Colonic mucosa (tissue), 4 donors: ENCODE measurements at regions not wholly inside any gene's neighbourhood (a gene's known extent, or its start where the extent isn't known, plus 50 kb on each side); places are given as distances from the start of the nearest gene placed in this dataset.

Source experiments
- DNase-seq: peaks from one replicate; pipeline ENCODE4 v3.0.0-alpha.2; 2020
- H3K27ac ChIP-seq: fragments of 200-600 bp; one replicate; pipeline ENCODE4 v1.8.0; 2021
- H3K27me3 ChIP-seq: fragments of 200-600 bp; one replicate; pipeline ENCODE4 v1.8.0; 2021
- H3K36me3 ChIP-seq: fragments of 200-600 bp; one replicate; pipeline ENCODE4 v1.8.0; 2021
- H3K4me1 ChIP-seq: fragments of 200-600 bp; one replicate; pipeline ENCODE4 v1.8.0; 2021; ENCODE audit warnings: mild to moderate bottlenecking
- H3K4me3 ChIP-seq: fragments of 200-600 bp; one replicate; pipeline ENCODE4 v1.8.0; 2021
- H3K9ac ChIP-seq, 2 donors: one replicate each; pipeline ENCODE4 v1.7.0; 2013; ENCODE audit warnings: control low read depth in 2 of 2, low read depth in 2 of 2, low read length in 2 of 2
- H3K9me3 ChIP-seq: fragments of 200-600 bp; one replicate; pipeline ENCODE4 v1.8.0; 2021
- intact Hi-C: fragments of 100-400 bp; cut with DNase I; formaldehyde crosslinking; loops from one replicate; pipeline ENCODE4 v1.14.1; 2022
- TF ChIP-seq, protein P1 (sequence below): fragments of 200-600 bp; IDR thresholded peaks from one replicate; pipeline ENCODE4 v1.8.0; 2022; ENCODE audit warnings: antibody characterized with exemption, mild to moderate bottlenecking
- donor health status: healthy.
- donor health status: DM: no; HTN: no; CAD: no.
- donor health status: DM: no; HTN: no; CAD: no.

DNA sequence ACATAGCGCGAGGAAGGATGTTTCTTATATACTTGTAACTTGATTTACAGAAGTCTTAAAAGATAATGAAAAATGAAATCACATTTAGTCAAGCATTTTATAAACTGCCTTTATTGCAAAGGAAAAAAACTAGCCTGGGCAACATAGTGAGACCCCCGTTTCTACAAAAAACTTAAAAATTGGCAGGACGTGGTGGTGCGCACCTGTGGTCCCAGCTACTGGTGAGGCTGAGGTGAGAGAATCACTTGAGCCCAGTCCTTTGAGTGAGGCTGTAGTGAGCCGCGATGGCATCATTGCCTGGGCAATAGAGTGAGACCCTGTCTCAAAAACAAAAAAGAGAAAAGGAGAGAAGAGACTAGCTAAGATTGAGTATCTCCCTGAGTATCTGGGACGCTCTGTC lies 145.2 kb upstream of the CIBAR2 start:
- intact Hi-C loops: no loop called here
- Histone ChIP-seq H3K27me3 (no peaks in the 10 kb centered on the region), H3K27ac (no peak overlapping the region), H3K4me1 (no peaks in the 10 kb centered on the region), H3K9me3 (no peaks in the 10 kb centered on the region), H3K9ac (no peak overlapping the region), H3K36me3 (no peaks in the 10 kb centered on the region), H3K4me3 (no peak overlapping the region)
- TF ChIP-seq, protein P1, sequence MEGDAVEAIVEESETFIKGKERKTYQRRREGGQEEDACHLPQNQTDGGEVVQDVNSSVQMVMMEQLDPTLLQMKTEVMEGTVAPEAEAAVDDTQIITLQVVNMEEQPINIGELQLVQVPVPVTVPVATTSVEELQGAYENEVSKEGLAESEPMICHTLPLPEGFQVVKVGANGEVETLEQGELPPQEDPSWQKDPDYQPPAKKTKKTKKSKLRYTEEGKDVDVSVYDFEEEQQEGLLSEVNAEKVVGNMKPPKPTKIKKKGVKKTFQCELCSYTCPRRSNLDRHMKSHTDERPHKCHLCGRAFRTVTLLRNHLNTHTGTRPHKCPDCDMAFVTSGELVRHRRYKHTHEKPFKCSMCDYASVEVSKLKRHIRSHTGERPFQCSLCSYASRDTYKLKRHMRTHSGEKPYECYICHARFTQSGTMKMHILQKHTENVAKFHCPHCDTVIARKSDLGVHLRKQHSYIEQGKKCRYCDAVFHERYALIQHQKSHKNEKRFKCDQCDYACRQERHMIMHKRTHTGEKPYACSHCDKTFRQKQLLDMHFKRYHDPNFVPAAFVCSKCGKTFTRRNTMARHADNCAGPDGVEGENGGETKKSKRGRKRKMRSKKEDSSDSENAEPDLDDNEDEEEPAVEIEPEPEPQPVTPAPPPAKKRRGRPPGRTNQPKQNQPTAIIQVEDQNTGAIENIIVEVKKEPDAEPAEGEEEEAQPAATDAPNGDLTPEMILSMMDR: no peak
- DNase-seq: no peak

DNA sequence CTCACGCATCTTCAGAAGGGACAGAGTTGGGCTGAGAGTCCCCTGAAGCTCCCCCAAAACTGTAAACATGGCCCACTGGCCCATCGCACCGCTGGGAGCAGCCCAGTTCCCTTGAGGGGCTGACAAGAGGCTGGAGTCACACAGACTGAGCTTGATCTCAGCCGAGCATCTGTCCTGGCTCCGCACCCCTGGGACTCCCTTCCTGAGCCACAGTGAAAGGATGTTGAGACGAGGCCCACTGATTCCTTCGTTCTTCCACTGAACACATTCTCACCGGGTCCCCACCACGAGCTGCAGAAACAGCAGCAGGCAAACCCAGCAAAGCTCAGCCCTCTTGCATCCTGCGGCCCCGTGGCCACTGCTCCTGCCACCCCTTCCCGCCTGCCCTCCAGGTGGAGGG lies 145.9 kb upstream of the CIBAR2 start:
- Histone ChIP-seq H3K36me3 (no peaks in the 10 kb centered on the region), H3K27me3 (no peaks in the 10 kb centered on the region), H3K4me3 (no peak overlapping the region), H3K27ac (no peak overlapping the region), H3K9ac (no peak overlapping the region), H3K4me1 (no peaks in the 10 kb centered on the region), H3K9me3 (no peaks in the 10 kb centered on the region)
- intact Hi-C loops: no loop called here
- DNase-seq: no peak
- TF ChIP-seq, protein P1: no peak

DNA sequence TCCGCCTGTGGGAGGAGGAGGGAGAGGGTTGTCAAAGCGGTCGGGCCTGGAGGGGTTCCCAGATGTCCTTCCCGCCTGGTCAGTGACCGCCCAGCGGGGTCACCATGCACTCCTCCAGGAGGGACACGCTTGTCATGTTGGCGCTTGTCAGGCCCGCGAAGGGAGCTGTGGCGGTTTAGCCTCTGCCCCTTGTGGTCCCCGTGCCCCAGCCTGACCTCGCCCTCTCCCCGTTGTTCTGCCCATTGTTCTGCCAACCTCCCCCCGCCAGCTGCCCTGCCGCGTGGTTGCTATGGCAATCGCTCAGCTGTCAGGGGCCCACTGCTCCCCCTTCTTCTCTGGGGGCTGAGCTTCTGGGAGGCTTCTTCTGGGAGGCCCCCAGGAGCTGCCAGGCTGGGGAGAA lies 146.4 kb upstream of the CIBAR2 start:
- no peak for DNase-seq
- intact Hi-C loops: no loop called here
- no peaks in the 10 kb centered on the region for H3K36me3 ChIP-seq
- H3K9ac ChIP-seq: no peak overlapping the region
- H3K4me1 ChIP-seq: no peaks in the 10 kb centered on the region
- no peaks in the 10 kb centered on the region for H3K27me3 ChIP-seq
- no peaks in the 10 kb centered on the region for H3K9me3 ChIP-seq
- TF ChIP-seq, protein P1: no peak
- H3K4me3 ChIP-seq: no peak overlapping the region
- no peak overlapping the region for H3K27ac ChIP-seq

DNA sequence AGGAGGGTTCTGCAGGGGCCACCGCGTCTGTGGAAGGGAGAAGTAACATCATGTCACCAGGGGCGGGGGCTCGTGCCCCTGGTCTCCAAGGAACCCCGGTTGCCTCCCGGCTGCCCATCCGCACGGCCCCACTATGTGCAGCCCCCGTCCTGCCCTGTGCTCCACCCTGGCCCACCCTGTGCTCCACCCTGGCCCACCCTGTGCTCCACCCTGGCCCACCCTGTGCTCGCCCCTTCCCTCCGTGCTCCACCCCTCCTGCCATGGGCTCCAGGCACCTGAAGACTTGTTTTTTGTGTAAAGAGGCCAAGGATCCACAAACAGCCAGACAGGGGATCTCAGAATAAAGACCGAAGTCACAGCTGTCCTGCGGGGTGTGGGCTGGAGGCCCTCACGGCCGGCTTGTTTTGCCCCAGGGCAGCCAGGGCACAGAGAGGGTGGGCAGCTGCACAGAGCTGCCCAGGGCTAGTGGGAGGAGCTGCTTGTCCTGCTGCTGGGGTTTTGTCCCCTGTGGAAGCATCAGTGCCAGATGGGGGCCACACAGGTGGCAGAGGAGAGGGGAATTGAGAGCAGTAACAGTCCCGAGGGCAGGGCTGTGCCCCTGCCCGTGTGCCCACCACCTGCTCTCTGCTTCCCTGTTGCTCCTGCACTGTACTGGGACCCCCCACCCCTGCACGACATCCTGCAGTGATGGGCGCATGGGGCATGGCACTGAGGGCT lies 147.0 kb upstream of the CIBAR2 start:
- DNase-seq: no peak
- Histone ChIP-seq H3K27ac (no peak overlapping the region), H3K4me1 (no peaks in the 10 kb centered on the region), H3K9me3 (no peaks in the 10 kb centered on the region), H3K4me3 (no peak overlapping the region), H3K9ac (no peak overlapping the region), H3K36me3 (no peaks in the 10 kb centered on the region), H3K27me3 (no peaks in the 10 kb centered on the region)
- intact Hi-C loops: no loop called here
- TF ChIP-seq, protein P1: no peak

DNA sequence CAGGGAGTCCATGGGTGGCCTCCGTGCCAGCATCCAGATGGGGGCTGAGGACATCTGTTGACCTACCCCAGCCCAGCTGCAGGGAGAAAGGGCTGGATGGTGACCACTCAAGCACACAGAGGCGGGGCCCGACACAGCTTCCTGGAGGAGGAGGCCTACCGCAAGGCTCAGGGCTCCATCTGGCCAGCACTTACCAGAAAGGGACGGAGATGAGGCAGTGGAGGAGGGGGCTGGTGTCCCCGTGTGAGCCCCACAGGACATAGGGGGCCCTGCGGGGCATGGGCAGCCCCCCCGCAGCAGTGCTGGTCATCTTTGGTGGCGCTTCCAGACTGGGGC lies 147.5 kb upstream of the CIBAR2 start:
- Histone ChIP-seq H3K9ac (no peak overlapping the region), H3K4me3 (no peak overlapping the region), H3K27ac (no peak overlapping the region), H3K36me3 (no peaks in the 10 kb centered on the region), H3K4me1 (no peaks in the 10 kb centered on the region), H3K9me3 (no peaks in the 10 kb centered on the region), H3K27me3 (no peaks in the 10 kb centered on the region)
- TF ChIP-seq, protein P1: no peak
- intact Hi-C loops: no loop called here
- no peak for DNase-seq
